Stimulated activated CD4-positive, alpha-beta T cell treated with anti-CD3 and anti-CD28 coated beads, Interleukin-1b, Interleukin-23, amount 100 ng/mL, for 24 hours (primary cell): ENCODE measurements at regions not wholly inside any gene's neighbourhood (a gene's known extent, or its start where the extent isn't known, plus 50 kb on each side); places are given as distances from the start of the nearest gene placed in this dataset.
A peak's percentile ranks its signal among the peaks of the same experiment; 100 is the strongest.

Experiments used
- DNase-seq, 4 experiments: peaks; one replicate each; pipeline ENCODE4 v3.0.0-alpha.2; 2020; ENCODE audit warnings: low read depth in 4 of 4, low spot score in 1 of 4

DNA sequence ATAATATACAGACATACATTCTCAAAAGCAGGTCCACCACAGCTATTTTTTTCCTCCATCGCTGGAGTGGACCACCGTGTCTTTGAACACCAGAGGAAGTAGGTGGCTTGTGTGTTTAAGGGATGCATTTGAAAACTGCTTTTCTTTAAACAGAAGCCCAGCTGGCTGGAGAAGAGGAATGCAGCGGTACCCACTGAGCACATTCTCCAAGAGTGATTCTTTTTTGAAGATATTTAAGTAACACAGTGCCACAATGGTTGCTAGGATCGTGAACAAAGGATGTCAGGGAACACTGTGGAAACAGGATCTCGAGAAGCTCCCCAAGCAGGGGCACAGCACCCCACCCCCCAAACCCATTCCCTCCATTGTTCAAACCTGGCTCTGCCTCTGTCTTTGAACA, 286.6 kb upstream of the PWP1 start:
- DNase-seq: no peak

DNA sequence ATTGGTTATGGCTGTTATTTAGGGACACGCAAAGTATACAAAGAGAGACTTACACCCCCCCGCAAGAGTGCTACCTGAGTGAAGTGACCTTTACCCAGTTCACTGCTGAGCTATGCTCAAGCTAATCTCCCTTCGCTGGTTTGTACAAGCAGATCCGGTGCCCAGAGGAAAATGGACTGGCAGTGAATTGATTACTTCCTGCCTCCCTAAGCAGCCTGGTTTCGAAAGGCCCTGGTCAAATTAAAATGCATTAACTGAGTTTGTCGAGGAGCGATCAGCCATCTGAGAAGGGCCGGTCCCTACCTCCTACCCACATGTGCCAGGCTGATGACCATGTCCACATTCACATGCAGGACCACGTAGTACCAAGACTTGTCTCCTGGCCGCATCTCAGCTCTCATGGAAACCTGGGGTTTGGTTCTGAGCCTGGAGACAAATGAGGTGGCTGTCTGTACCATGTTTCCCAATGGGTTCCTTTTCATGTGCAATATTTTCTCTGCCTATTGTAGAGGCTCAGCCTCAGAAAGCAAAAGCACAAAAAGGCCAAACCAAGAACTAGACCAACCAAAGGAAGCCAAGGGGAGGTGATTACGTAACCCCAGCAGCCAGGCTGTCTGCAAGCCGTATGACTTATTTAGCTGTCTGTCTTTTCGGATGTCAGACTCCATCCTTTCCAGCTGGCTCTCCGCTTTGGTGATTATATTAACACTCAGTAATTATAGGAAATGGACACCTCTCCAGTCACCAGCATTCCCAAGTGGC, 284.7 kb upstream of the PWP1 start:
- DNase-seq: no peak

DNA sequence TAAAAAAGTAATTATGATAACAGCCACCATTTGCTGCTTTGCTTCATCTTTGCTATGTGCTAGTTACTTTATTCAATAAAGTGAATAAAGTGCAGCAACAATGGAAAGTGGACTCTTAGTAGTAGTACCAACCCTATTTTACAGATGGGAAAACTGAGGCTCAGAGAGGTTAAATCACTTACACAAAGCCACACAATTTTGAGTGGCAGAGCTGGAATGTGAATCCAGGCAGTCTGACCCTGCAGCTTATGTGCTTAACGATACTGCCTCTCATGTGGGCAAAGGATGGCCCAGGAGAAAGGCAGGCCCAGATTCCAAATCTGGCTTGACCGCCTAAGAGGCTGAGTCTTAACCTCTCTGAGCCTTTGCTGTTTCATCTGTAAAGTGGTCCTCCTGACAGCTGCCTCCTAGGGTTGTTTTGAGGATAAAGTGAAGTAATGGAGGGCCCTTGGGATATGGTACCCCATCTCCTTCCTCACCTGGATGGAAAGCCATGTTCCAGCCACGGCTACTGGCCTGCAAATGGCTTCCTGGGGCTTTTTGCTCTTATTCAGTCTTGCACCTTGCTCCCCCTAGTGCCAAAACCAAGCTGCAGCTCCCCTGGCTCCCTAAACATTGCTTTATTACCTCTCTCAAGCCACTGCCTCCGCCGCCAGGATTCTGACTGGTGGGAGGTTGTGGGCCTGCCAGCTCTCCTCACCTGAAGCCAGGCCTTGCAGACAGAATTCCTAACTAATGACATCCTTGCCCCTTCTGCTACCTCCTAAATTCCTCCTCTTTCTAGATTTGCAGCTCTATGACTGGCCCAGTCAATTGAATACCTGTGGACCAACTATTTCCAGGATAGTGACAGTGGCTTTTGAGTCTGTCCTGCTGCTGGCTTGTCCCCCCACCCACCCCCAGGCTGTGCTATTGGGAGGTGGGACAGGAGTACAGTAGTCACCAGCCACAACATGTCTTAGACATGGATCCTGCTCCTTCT, 283.3 kb upstream of the PWP1 start:
- DNase-seq: peak; percentile 33 to 52 (median 40)

DNA sequence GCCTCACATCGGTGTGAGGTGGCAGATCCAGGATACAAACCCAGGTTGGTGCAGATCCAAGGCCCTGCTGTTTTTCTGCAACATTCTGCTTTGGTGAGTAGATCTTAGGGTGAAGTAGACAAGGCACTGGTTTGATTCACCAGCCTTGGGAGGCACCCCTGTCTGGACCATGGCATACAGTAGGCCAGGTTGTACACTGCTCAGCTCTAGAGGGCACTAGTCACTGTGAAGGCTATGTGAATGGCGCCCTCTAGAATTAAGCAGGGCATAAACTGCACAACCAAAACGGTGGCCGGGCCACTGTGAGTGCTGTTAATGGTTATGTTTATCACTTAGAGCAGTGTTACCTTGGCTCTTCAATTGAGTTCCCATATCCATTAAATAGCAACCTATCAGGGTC, 280.6 kb upstream of the PWP1 start:
- peak in 1 of 4 experiments; percentile 14 for DNase-seq

DNA sequence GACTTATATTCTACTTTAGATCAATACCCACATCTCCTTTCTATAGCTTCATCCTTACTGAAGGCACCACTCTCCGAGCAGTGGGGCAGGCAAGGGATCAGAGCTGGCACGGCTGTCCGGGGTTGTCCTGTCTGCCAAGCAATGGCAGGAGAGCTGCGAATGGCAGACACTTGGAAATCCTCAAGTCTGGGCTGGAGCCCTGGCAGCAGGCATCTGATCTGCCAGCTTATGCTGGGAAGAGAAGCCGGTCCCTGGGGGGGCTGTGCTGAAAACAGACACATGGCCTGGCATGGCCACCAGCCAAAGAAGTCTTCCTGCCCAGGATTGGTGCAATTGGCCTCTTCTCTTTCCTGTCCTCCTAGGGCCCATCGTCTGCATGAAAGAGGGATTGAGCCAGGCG, 280.2 kb upstream of the PWP1 start:
- DNase-seq: no peak

DNA sequence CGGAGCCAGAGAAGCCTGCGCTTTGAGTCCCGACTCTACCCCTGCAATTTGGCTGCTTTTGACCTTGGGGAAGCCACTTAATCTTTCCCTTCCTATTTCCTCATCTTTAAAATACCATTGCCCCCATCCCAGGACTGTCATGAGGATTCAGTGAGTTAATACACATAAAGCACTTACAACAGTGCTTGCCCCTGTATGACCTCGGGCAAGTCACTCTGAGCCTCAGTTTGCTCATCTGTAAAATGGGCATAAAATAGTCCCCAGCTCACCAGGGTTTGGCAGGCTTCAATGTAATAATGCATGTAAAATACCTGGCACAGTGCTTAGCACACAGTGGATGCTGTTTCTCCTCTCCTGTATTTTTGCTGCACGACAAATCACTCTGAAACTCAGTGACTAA, 278.7 kb upstream of the PWP1 start:
- DNase-seq: no peak

DNA sequence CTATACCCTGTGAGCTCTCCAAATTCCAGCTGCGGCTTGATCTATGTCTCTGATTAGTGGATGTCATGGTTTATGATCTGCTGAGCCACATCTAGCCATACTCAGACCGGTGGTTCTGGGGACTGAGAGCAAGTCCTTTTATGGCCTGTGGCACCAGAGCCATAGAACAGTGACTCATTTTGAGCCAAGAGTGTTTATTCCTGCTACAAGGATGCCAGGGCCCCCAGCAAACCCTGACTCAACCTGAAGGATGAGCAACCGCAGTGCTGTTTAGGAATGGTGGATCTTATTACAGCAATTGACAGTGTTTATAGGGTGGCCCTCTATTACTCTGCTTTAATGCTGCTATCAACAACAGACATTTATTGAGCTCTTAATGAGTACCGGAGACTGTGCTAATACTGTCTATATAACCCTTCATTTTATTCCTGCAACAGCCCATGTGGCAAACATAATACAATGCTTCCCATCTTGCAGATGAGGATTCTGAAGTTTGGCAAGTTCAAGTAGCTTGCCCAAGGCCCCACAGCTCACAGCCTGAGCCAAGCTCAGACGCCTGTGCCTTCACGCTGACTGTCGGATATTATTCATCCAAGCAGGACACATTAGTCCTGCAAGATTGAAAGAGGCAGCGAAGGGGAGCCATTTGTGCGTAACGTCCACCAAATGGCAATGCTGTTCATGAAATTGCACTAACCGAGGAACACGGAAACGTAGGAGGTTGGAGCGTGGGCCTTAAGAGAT, 273.6 kb upstream of the PWP1 start:
- no peak for DNase-seq

DNA sequence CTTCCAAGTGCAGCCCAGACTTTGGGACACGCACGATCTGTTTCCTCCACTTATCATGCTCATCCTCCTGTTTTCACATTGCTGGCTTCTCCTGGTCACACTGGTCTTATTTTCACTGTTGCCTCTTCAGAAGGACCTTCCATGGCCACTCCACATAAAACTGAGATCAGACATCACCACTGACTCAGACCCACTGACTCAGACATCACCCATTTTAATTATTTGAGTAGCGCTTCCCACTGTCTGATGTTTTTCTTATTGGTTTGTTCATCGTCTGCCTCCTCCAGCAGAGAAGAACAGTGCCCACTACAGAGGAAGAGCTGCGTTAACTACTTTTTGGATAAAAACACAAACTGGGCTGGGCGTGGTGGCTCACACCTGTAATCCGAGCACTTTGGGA, 270.5 kb upstream of the PWP1 start:
- no peak for DNase-seq

DNA sequence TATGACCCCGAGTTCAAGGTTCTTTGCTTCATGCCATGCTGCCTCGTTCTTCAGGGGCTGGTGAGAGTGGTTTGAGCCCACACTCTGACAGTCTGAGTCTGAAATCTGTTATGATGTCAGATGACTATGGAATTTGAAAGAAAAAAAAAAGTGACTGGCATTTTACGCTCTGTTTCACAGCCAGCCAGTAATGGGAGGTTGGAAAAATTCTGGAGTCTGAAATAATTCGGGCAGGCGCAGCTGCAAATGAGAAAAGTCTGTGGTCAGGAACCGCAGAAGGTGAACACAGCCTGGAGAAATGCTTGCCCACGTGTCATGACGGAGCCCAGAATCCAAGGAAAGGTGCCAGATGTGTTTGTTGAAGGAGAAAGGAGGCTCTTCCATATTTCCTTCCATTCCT, 269.8 kb upstream of the PWP1 start:
- DNase-seq: no peak

DNA sequence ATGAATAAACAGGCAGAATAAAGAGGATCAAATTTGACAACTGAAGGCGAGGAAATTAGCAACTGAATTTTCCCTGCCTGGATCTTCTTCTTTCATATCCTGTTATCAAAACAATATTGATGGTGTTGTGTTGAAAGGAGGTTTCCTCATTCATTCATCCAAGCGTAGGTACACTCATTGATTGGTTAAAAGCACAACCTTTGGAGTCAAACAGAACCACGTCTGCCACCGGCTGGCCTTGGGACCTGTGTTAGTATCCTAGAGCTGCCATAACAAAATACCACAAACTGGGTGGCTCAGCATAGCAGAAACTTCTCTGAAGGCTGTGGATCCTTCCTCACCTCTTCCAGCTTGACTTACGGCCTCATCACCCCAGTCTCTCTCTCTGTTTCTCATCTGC, 268.6 kb upstream of the PWP1 start:
- no peak for DNase-seq

DNA sequence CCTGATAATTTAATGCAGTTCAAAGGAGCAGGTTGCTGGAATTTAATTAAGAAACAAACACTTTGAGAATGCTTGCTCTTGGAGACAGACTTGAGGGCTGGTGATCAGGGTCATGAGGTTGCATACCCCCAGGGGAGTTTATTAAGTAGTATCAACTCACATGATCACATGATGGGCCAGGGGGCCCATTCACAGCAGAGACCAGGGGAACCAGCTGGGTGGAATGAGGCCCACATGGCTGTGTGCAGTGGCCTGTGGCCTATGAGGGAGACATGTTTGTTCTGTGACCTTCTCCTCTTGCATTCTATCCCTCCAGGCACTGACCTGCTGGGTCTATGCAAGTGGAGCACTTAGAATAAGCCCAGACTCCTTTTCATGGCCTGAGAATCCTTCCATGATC, 266.6 kb upstream of the PWP1 start:
- DNase-seq: no peak

DNA sequence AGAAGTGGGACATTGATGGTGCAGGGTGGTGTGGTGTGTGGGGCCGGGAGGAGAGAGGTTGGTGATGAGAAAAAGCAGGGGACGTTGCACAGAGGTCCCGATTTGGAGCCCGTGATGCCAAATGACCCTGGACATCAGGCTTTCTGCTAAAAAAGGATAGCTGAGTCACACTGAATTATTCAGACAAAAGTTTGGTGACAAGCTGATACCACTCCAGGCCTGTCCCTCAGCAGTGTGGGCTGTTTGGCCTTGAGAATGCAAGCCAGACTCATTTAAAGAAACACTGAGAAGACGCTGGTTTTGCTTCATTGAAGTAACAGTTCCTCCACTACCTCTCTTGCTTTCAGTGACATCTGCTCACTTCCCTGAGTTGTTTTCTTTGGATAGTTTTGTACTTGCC, 262.1 kb upstream of the PWP1 start:
- no peak for DNase-seq

DNA sequence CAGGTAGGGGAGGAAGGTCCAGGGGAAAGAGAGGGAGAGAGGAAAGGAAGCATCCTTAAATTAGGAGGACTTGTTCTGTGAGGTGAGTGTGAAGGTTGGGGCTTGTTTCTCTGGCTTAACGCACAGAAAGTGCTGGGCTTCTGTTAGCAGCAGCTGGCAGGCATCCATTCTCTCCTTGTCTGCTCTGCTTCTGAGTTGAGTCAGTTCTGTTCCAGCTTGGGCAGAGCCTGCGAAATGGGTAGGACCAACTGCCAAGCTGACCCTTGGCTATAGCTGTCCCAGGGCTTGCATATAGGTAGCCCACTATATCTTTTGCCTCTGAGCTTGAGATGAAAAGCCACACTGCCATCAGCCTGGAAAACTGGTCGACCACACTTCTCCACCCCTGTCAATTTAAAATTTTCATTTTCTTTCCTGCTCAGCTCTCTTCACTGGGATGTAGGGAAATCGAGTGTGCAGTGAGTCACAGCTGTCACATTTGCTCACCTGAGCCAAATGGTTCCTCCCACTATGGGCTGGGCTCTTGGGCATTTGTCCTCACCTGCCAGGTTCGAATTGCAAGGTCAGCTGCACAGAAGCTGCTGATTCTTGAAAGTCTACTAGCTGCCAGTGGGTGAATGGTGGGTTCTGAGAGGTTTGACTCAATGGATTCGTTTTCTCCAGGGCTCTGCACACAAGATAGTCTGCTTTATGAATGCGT, 256.4 kb upstream of the PWP1 start:
- DNase-seq: no peak

DNA sequence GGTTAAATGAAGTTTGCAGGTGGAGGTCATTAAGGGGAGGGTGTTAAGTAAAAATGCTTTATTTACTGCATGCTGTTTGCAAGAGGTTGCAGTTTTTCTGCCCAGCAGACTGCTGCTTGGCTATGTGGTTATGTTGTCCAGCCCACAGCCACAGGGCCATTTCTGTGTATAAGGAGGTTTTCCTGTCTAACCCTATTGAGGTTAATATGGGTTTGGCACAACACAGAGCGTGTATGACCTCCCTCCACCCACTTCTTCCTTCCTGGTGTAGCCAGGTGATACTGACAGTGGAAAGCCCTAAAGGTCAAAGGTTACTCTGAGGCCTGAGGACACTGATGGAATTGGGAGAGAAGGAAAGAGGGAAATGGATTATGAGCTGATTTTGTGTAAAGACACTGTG, 253.7 kb upstream of the PWP1 start:
- DNase-seq: no peak

DNA sequence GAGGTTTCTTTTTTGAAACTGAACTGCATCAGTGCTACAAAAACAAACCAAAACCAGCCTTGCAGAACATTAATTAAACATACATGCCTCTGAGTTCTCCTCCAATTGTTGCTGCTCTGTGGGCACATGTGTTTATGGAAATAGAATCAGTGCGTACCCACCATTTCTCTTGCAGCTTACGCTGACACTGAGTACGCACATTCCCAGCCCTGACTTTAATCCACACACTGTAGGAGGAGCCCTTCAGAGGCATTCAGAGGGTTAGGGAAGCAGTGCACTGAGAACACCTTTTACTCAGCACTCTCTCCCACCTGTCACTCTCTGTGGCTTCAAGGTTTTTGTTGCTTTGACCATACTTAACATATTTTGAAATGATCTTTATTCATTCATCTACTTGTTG, 250.5 kb upstream of the PWP1 start:
- no peak for DNase-seq

DNA sequence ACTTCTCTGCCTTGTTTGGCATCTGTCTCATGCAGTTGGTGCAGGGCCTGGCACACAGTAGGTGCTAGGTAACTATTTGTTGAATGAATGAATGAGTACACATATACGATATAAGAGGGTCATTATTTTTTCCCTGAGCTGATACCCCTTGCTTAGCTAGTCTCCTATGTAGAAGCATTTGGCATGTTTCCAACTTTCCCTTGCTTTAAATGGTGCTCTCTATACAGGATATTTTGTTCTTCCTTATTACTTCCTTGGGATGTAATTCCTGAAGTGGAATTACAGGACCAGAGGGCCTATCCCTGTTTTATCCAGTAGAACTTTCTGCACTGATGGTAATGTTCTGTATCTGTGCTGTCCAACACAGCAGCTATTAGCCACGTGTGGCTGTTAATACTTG, 250.1 kb upstream of the PWP1 start:
- no peak for DNase-seq

DNA sequence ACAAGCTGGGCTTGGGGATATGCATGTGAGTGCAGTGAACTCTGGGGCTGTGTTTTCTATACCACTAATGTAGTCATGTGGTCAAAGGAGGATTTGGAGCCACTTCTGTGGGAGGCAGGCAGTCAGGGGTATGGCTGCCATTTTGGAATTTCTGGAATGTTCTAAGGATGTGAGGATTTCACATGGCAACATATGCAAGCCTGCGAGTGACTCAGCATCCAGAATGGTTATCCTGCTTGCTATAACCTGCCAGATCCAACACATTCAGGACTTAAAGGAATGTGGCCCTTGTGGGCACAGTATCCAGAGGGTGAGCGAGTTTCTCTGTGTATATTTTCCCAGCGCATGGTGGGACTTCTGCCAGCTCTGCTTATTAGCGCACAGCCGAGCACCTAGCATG, 249.2 kb upstream of the PWP1 start:
- no peak for DNase-seq

DNA sequence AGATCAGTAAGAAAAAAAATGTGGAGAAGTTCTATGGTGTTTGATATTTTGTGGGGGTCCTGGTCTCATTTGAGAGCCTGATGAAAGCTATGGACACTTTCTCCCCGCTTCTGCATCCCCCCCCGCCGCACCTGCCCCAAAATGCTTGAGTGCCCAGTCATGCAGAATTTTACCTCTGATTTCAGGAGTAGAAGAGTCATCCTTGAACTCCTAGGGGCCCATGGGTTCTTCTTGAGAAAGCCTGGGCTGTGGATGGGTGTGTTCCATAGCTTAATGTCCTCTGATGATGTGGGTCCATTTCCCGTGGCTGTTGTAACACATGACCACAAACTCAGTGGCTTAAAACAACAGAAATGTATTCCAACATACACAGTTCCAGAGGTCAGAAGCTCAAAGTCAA, 248.8 kb upstream of the PWP1 start:
- DNase-seq: no peak

DNA sequence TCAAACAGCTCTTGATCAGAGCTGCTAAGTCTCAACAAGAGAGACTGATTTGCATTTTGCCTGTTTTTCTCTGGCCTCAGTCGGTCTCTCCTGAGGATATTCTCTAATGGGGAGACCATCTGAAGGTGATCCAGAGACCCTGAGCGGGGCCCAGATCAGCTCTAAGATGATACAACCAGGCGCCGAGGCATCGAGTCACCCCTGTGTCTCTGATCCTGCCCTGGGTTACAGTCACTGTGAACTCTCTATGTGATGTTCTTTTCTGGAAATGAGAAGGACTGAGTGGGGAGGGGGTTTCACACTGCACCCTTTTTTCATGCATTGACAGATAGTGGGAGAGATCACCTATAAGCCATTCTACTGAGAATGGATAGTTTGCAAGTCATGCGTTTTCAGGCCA, 247.6 kb upstream of the PWP1 start:
- DNase-seq: no peak

DNA sequence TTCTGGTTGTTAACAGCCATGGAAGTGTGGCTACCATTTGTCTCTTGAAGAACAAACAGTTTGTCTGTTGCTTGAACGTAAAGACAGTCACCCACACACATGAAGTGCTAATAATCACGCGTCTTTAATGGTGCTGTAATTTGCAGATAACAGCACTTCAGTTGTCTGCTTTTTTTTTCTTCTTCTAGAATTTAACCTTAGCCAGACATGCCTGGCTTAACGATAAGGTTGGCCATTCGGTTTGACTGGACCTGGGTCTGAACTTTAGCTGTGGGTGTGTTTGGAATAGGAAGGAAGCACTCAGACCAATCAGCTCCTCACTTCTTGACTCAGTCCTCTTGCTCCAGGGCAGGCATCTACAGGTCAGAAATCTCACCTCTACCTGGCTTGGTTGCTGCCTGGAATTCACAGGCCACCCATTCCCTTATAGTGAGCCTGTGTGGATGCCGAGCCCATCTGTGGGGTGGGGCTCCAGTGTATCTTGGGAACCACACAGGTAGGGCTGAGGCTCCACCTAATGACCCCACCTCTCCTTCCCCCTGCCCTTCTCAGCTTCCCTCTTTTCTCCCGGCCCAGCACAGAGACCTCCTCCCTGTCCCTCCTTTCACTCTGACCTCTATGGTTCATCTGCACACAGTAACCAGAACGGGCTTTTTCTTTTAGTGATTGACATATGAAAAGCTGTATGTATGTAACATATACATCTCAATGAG, 246.4 kb upstream of the PWP1 start:
- DNase-seq: no peak

DNA sequence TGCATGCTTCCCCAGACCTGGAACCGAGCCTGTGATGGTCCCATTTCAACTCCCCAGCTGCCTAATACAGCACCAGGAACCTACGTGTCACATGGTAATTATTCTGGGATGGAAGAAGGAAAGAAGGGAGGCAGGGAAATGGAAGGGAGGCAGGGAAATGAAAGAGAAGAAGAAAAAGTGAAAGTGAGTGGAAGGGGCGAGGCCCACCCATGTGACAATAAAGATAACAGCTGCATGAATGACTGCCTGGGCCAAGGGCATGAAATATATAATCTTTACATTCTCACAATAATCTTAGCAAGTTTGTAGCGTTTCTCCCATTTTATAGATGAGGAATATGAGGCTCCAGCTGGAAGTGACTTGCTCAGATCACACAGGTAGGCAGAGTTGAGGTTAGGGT, 245.0 kb upstream of the PWP1 start:
- DNase-seq: no peak
